GM12872 (cell line): ENCODE measurements at regions not wholly inside any gene's neighbourhood (a gene's known extent, or its start where the extent isn't known, plus 50 kb on each side); places are given as distances from the start of the nearest gene placed in this dataset.

ENCODE experiments used
- CTCF ChIP-seq: IDR thresholded peaks from 3 replicates; pipeline ENCODE4 v1.5.1; 2011; ENCODE audit warnings: low read depth, mild to moderate bottlenecking, low read length, moderate library complexity; ENCODE audit not compliant: insufficient read depth

DNA sequence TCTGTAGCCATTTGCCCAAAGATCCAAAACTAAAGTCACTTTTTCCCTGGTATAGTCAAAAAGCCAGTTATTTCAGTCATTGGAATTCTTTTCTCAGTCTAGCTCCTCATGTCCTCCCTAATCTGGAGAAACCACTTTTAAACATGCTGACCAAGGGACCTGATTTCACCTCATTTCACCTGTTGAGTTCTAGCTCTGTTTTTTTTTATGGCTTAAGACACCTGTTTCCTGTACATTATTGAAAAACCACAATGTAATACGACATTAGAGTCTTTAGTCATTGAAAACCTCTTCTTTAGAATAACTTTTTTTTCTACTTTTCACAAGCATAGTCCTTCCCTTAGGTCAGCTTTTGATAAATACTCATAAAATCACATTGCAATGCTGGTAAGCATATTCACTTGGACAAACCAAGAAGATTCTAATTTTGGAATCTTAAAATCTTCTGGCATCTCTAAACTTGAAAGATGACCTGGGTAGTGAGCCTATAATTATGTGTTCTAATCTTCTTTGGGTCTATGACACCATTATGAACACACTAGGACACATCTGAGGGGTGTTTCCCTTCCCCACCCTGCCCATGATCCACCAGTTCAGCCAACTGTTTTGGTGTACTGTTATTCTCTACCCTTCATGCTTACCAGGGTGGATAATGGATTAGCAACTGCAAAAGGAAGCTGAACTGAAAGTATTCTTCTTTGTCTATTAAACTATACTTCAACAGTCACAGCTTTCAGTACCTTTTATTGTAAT, 103.5 kb upstream of the FXR1 start:
- TF ChIP-seq CTCF = no peak

- TF ChIP-seq CTCF = no peak
Measured at GRCh38 chr3:180820400-180820799, 92.1 kb upstream of the FXR1 start.

GRCh38 chr3:180825964-180826363, 86.5 kb upstream of the FXR1 start:
- TF ChIP-seq CTCF = no peak

DNA sequence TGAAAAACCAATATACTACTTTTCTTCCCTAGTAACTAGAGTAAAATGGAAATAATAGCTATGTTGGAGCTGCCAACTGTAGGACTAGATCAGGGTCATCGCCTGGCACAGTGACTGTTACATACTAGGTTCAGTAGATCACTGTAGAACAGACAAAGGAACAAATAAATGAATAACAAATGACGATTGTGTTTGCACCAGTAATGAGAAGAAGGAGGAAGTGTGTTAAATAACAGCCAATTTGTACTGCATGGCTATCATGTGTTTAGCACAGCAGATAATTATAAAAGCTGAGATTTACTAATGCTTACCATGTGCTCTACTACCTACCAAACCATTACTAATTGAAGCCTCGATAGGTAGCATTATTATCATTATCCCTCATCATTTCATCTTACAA, 85.3 kb upstream of the FXR1 start:
- no peak for TF ChIP-seq CTCF

- TF ChIP-seq CTCF = no peak
Measured at GRCh38 chr3:180828001-180828720, 84.3 kb upstream of the FXR1 start.

- no peak for TF ChIP-seq CTCF
Measured at GRCh38 chr3:180828723-180829408, 83.6 kb upstream of the FXR1 start.

GRCh38 chr3:180829409-180830405, 82.8 kb upstream of the FXR1 start:
- no peak for TF ChIP-seq CTCF
